GM23338 (cell line): ENCODE measurements at regions not wholly inside any gene's neighbourhood (a gene's known extent, or its start where the extent isn't known, plus 50 kb on each side); places are given as distances from the start of the nearest gene placed in this dataset.
"Not testable (repeated sequence)": the region's sequence is repeated elsewhere in the genome, so short reads cannot be mapped to it uniquely, and the experiment has no call there.

Experiments
- ATAC-seq: fragments of 200-7000 bp; cut with Tn5 transposase; 3 replicates; pipeline ENCODE4 v1.9.1; 2020
- DNase-seq: peaks from one replicate; pipeline ENCODE4 v3.0.0-alpha.2; 2015; ENCODE audit warnings: low spot score
- H2AFZ ChIP-seq: fragments of 200-600 bp; sonication (generic); 2 replicates; pipeline ENCODE4 v1.8.0; 2016; ENCODE audit warnings: antibody characterized with exemption, mild to moderate bottlenecking, moderate library complexity
- H3F3A ChIP-seq: fragments of 200-600 bp; sonication (generic); replicated peaks from 2 replicates; pipeline ENCODE4 v1.8.0; 2017; ENCODE audit warnings: antibody characterized with exemption, mixed run types, low read depth
- H3K27ac ChIP-seq: fragments of 200-600 bp; sonication (generic); 2 replicates; pipeline ENCODE4 v1.6.1; 2016; ENCODE audit warnings: low read depth
- H3K27me3 ChIP-seq: fragments of 200-600 bp; sonication (generic); 2 replicates; pipeline ENCODE4 v1.8.0; 2016; ENCODE audit warnings: mild to moderate bottlenecking, mixed run types, moderate library complexity; ENCODE audit not compliant: insufficient read depth
- H3K36me3 ChIP-seq: fragments of 200-600 bp; sonication (generic); 2 replicates; pipeline ENCODE4 v1.8.0; 2016; ENCODE audit warnings: mild to moderate bottlenecking; ENCODE audit not compliant: insufficient read depth
- H3K4me1 ChIP-seq: fragments of 200-600 bp; sonication (generic); 2 replicates; pipeline ENCODE4 v1.8.0; 2016; ENCODE audit warnings: mild to moderate bottlenecking, moderate library complexity; ENCODE audit not compliant: insufficient read depth
- H3K4me2 ChIP-seq: fragments of 200-600 bp; sonication (generic); 2 replicates; pipeline ENCODE4 v1.7.1; 2017; ENCODE audit warnings: mixed run types
- H3K4me3 ChIP-seq: fragments of 200-600 bp; sonication (generic); 2 replicates; pipeline ENCODE4 v1.6.1; 2016; ENCODE audit warnings: mixed run types
- H3K79me2 ChIP-seq: fragments of 200-600 bp; sonication (generic); replicated peaks from 2 replicates; pipeline ENCODE4 v1.8.0; 2017; ENCODE audit warnings: mild to moderate bottlenecking; ENCODE audit not compliant: insufficient read depth
- H3K9me2 ChIP-seq: fragments of 200-600 bp; sonication (generic); 2 replicates; pipeline ENCODE4 v1.8.0; 2017; ENCODE audit not compliant: insufficient read depth
- H4K20me1 ChIP-seq: fragments of 200-600 bp; sonication (generic); replicated peaks from 2 replicates; pipeline ENCODE4 v1.8.0; 2017; ENCODE audit warnings: mild to moderate bottlenecking; ENCODE audit not compliant: insufficient read depth
- H3K27ac Mint-ChIP-seq: 2 replicates; pipeline ENCODE4 v1.8.0; 2020; ENCODE audit warnings: inconsistent platforms, mild to moderate bottlenecking, moderate library complexity, mixed read lengths
- H3K27me3 Mint-ChIP-seq: 3 replicates; pipeline ENCODE4 v1.8.0; 2022; ENCODE audit warnings: low read depth, mild to moderate bottlenecking, moderate library complexity, mixed read lengths, inconsistent platforms; ENCODE audit not compliant: insufficient read depth, poor library complexity
- H3K36me3 Mint-ChIP-seq: 3 replicates; pipeline ENCODE4 v1.8.0; 2021; ENCODE audit warnings: low read depth, mild to moderate bottlenecking, inconsistent platforms, moderate library complexity, mixed read lengths
- H3K4me1 Mint-ChIP-seq: 3 replicates; pipeline ENCODE4 v1.8.0; 2020; ENCODE audit warnings: mild to moderate bottlenecking, inconsistent platforms, mixed read lengths
- H3K4me3 Mint-ChIP-seq: 3 replicates; pipeline ENCODE4 v1.8.0; 2021; ENCODE audit warnings: moderate library complexity, mild to moderate bottlenecking, inconsistent platforms, mixed read lengths
- H3K9me3 Mint-ChIP-seq: 3 replicates; pipeline ENCODE4 v1.8.0; 2020; ENCODE audit warnings: moderate library complexity, mild to moderate bottlenecking, inconsistent platforms, mixed read lengths
- EZH2 ChIP-seq: fragments of 200-600 bp; sonication (generic); IDR thresholded peaks from one replicate; pipeline ENCODE4 v1.8.0; 2017; ENCODE audit warnings: antibody characterized with exemption, mild to moderate bottlenecking, low read depth; ENCODE audit not compliant: unreplicated experiment
- EZH2phosphoT487 ChIP-seq: fragments of 200-600 bp; sonication (generic); IDR thresholded peaks from one replicate; pipeline ENCODE4 v1.8.1; 2018; ENCODE audit warnings: antibody characterized with exemption; ENCODE audit not compliant: unreplicated experiment
- NANOG ChIP-seq: IDR thresholded peaks from 2 replicates; pipeline ENCODE4 v1.6.1; 2016; ENCODE audit warnings: antibody characterized with exemption, borderline replicate concordance
- ZNF331 ChIP-seq: fragments of 250-450 bp; sonication (Bioruptor Pico); IDR thresholded peaks from 2 replicates; pipeline ENCODE4 v1.5.0; 2020; ENCODE audit warnings: low read depth, mild to moderate bottlenecking, moderate library complexity
- TF ChIP-seq, protein P1 (sequence below): fragments of 250-450 bp; sonication (Bioruptor Pico); IDR thresholded peaks from 2 replicates; pipeline ENCODE4 v1.5.0; 2020; ENCODE audit warnings: mild to moderate bottlenecking, moderate library complexity
- TF ChIP-seq, protein P2 (sequence below): IDR thresholded peaks from one replicate; pipeline ENCODE4 v1.6.1; 2018; ENCODE audit warnings: antibody characterized with exemption; ENCODE audit not compliant: unreplicated experiment
- TF ChIP-seq, protein P3 (sequence below), 2 experiments: fragments of 200-600 bp in 1 of 2; sonication (generic) in 1 of 2; conservative IDR thresholded peaks; 2 replicates each; pipeline versions ENCODE4 v1.5.1 to v1.6.1; 2016 to 2017; ENCODE audit warnings: antibody characterized with exemption in 2 of 2, low read depth in 2 of 2, mild to moderate bottlenecking in 2 of 2, moderate library complexity in 1 of 2

DNA sequence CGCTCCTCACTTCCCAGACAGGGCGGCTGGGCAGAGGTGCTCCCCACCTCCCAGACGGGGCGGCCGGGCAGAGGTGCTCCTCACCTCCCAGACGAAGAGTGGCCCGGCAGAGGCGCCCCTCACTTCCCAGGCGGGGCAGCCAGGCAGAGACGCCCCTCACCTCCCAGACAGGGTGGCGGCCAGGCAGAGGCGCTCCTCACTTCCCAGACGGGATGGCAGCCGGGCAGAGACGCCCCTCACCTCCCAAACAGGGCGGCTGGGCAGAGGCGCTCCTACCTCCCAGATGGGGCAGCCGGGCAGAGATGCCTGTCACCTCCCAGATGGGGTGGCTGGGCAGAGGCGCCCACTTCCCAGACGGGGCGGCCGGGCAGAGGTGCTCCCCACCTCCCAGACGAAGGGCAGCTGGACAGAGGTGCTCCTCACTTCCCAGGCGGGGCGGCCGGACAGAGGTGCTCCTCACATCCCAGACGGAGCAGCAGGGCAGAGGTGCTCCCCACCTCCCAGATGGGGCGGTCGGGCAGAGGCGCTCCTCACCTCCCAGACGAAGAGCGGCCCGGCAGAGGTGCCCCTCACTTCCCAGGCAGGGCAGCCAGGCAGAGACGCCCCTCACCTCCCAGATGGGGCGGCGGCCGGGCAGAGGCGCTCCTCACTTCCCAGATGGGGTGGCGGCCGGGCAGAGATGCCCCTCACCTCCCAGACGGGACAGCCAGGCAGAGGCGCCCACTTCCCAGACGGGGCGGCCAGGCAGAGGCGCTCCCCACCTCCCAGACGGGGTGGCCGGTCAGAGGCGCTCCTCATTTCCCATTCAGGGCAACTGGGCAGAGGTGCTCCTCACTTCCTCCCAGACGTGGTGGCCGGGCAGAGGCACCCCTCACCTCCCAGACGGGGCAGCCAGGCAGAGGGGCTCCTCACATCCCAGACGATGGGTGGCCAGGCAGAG lies 176.9 kb downstream of the NUF2 start:
- not testable (repeated sequence) for H3K79me2 ChIP-seq, H3K4me3 ChIP-seq, H3K27me3 Mint-ChIP-seq, H3K27me3 ChIP-seq, ATAC-seq, H3F3A ChIP-seq, H3K9me2 ChIP-seq, H3K36me3 ChIP-seq, H3K27ac ChIP-seq, H2AFZ ChIP-seq, H3K27ac Mint-ChIP-seq, H4K20me1 ChIP-seq, H3K4me3 Mint-ChIP-seq, DNase-seq, H3K4me2 ChIP-seq
- H3K4me1 ChIP-seq: 0 out of 2 replicates have a peak, but pooled peaks cover 11% of the 10 kb centered on the region
- Mint-ChIP-seq H3K9me3 (peaks cover 30% of the 10 kb centered on the region), H3K4me1 (peaks cover 12% of the 10 kb centered on the region), H3K36me3 (peaks cover 27% of the 10 kb centered on the region)

DNA sequence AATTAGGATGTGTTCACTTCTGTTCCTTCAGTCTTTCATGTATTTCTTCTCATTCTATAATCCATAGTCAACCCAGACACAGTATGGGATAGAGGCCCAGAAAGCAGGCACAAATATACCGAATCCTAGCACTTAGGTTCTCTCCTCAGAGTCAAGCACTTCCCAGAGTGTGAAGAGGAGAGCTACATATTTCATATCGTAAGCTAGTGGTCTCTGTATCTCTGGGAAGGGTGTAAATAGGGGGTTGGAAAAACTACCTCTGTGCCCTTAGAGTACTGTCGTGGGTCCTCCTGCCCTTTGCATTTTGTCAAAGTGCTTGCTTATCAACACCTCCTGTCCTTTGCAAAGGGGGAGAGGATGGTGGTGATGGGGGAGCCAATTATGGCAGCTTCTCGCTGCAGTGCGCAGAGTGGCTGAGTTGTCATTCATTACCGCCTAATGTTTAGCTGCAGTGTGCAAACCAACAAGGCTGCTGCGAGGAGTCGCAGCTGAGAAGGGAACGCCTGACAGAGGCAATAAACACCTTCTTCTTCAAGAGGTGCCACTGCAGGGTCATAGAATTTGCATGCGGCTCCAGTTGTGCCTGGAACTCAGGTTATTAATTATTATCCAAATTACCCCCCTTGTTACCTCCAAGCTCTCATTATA lies 182.7 kb downstream of the NUF2 start:
- Mint-ChIP-seq H3K4me3 (no peak overlapping the region), H3K27ac (no peak overlapping the region), H3K27me3 (no peaks in the 10 kb centered on the region), H3K9me3 (peaks cover 20% of the 10 kb centered on the region), H3K36me3 (peaks cover 22% of the 10 kb centered on the region; the same call in 2 of the 3 replicates), H3K4me1 (peaks cover 15% of the 10 kb centered on the region)
- ATAC-seq (no peak), DNase-seq (no peak)
- no peaks in the 10 kb centered on the region for H3K27me3 ChIP-seq
- no peaks in the 10 kb centered on the region; the same call in 1 of the 2 replicates for H3K36me3 ChIP-seq
- no peak overlapping the region for H3K4me3 ChIP-seq
- H3K9me2 ChIP-seq: no peaks in the 10 kb centered on the region
- H3K4me1 ChIP-seq: 0 out of 2 replicates have a peak, but pooled peaks cover 11% of the 10 kb centered on the region
- H3K4me2 ChIP-seq: no peak overlapping the region
- no peak overlapping the region; the same call in 1 of the 2 replicates for H2AFZ ChIP-seq
- H3K27ac ChIP-seq: no peak overlapping the region
- no peaks in the 10 kb centered on the region for H4K20me1 ChIP-seq
- TF ChIP-seq, protein P1, sequence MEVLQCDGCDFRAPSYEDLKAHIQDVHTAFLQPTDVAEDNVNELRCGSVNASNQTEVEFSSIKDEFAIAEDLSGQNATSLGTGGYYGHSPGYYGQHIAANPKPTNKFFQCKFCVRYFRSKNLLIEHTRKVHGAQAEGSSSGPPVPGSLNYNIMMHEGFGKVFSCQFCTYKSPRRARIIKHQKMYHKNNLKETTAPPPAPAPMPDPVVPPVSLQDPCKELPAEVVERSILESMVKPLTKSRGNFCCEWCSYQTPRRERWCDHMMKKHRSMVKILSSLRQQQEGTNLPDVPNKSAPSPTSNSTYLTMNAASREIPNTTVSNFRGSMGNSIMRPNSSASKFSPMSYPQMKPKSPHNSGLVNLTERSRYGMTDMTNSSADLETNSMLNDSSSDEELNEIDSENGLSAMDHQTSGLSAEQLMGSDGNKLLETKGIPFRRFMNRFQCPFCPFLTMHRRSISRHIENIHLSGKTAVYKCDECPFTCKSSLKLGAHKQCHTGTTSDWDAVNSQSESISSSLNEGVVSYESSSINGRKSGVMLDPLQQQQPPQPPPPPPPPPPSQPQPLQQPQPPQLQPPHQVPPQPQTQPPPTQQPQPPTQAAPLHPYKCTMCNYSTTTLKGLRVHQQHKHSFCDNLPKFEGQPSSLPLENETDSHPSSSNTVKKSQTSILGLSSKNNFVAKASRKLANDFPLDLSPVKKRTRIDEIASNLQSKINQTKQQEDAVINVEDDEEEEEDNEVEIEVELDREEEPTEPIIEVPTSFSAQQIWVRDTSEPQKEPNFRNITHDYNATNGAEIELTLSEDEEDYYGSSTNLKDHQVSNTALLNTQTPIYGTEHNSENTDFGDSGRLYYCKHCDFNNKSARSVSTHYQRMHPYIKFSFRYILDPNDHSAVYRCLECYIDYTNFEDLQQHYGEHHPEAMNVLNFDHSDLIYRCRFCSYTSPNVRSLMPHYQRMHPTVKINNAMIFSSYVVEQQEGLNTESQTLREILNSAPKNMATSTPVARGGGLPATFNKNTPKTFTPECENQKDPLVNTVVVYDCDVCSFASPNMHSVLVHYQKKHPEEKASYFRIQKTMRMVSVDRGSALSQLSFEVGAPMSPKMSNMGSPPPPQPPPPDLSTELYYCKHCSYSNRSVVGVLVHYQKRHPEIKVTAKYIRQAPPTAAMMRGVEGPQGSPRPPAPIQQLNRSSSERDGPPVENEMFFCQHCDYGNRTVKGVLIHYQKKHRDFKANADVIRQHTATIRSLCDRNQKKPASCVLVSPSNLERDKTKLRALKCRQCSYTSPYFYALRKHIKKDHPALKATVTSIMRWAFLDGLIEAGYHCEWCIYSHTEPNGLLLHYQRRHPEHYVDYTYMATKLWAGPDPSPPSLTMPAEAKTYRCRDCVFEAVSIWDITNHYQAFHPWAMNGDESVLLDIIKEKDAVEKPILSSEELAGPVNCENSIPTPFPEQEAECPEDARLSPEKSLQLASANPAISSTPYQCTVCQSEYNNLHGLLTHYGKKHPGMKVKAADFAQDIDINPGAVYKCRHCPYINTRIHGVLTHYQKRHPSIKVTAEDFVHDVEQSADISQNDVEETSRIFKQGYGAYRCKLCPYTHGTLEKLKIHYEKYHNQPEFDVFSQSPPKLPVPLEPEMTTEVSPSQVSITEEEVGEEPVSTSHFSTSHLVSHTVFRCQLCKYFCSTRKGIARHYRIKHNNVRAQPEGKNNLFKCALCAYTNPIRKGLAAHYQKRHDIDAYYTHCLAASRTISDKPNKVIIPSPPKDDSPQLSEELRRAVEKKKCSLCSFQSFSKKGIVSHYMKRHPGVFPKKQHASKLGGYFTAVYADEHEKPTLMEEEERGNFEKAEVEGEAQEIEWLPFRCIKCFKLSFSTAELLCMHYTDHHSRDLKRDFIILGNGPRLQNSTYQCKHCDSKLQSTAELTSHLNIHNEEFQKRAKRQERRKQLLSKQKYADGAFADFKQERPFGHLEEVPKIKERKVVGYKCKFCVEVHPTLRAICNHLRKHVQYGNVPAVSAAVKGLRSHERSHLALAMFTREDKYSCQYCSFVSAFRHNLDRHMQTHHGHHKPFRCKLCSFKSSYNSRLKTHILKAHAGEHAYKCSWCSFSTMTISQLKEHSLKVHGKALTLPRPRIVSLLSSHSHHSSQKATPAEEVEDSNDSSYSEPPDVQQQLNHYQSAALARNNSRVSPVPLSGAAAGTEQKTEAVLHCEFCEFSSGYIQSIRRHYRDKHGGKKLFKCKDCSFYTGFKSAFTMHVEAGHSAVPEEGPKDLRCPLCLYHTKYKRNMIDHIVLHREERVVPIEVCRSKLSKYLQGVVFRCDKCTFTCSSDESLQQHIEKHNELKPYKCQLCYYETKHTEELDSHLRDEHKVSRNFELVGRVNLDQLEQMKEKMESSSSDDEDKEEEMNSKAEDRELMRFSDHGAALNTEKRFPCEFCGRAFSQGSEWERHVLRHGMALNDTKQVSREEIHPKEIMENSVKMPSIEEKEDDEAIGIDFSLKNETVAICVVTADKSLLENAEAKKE: no peak
- TF ChIP-seq, protein P2, sequence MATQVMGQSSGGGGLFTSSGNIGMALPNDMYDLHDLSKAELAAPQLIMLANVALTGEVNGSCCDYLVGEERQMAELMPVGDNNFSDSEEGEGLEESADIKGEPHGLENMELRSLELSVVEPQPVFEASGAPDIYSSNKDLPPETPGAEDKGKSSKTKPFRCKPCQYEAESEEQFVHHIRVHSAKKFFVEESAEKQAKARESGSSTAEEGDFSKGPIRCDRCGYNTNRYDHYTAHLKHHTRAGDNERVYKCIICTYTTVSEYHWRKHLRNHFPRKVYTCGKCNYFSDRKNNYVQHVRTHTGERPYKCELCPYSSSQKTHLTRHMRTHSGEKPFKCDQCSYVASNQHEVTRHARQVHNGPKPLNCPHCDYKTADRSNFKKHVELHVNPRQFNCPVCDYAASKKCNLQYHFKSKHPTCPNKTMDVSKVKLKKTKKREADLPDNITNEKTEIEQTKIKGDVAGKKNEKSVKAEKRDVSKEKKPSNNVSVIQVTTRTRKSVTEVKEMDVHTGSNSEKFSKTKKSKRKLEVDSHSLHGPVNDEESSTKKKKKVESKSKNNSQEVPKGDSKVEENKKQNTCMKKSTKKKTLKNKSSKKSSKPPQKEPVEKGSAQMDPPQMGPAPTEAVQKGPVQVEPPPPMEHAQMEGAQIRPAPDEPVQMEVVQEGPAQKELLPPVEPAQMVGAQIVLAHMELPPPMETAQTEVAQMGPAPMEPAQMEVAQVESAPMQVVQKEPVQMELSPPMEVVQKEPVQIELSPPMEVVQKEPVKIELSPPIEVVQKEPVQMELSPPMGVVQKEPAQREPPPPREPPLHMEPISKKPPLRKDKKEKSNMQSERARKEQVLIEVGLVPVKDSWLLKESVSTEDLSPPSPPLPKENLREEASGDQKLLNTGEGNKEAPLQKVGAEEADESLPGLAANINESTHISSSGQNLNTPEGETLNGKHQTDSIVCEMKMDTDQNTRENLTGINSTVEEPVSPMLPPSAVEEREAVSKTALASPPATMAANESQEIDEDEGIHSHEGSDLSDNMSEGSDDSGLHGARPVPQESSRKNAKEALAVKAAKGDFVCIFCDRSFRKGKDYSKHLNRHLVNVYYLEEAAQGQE: no peak
- TF ChIP-seq EZH2phosphoT487: no peak
- TF ChIP-seq, protein P3, sequence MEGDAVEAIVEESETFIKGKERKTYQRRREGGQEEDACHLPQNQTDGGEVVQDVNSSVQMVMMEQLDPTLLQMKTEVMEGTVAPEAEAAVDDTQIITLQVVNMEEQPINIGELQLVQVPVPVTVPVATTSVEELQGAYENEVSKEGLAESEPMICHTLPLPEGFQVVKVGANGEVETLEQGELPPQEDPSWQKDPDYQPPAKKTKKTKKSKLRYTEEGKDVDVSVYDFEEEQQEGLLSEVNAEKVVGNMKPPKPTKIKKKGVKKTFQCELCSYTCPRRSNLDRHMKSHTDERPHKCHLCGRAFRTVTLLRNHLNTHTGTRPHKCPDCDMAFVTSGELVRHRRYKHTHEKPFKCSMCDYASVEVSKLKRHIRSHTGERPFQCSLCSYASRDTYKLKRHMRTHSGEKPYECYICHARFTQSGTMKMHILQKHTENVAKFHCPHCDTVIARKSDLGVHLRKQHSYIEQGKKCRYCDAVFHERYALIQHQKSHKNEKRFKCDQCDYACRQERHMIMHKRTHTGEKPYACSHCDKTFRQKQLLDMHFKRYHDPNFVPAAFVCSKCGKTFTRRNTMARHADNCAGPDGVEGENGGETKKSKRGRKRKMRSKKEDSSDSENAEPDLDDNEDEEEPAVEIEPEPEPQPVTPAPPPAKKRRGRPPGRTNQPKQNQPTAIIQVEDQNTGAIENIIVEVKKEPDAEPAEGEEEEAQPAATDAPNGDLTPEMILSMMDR (conservative IDR thresholded peaks at IDR 0.05; ENCODE audit: low read depth in 2 of 2): no peak
- TF ChIP-seq EZH2: no peak
- TF ChIP-seq ZNF331 (CRISPR knock-in tag): no peak
- no peak for TF ChIP-seq NANOG
- no peaks in the 10 kb centered on the region for H3F3A ChIP-seq
- no peaks in the 10 kb centered on the region for H3K79me2 ChIP-seq
